ENCODE measurements at regions not wholly inside any gene's neighbourhood (a gene's known extent, or its start where the extent isn't known, plus 50 kb on each side); places are given as distances from the start of the nearest gene placed in this dataset.

GRCh38 chr4:58247792-58248191 lies 1137.6 kb upstream of the IGFBP7 start:
- no peak for TF ChIP-seq CTCF (IDR thresholded peaks at IDR 0.05; ENCODE audit: insufficient read depth, low read length, poor library complexity, severe bottlenecking)
- Histone ChIP-seq H3K4me3 (replicated peaks; ENCODE audit: low read depth, low read length) (no peak overlapping the region), H3K36me3 (ENCODE audit: control insufficient read depth, insufficient read depth, low read length) (no peaks in the 10 kb centered on the region), H3K27me3 (replicated peaks; ENCODE audit: control insufficient read depth, insufficient read depth, low read length) (no peaks in the 10 kb centered on the region)
- no peak for DNase-seq (ENCODE audit: extremely low read depth, insufficient read length)

- TF ChIP-seq CTCF (IDR thresholded peaks at IDR 0.05; ENCODE audit: insufficient read depth, low read length, poor library complexity, severe bottlenecking): no peak
- H3K36me3 ChIP-seq (ENCODE audit: control insufficient read depth, insufficient read depth, low read length): no peaks in the 10 kb centered on the region
- no peaks in the 10 kb centered on the region for H3K27me3 ChIP-seq (replicated peaks; ENCODE audit: control insufficient read depth, insufficient read depth, low read length)
- H3K4me3 ChIP-seq (replicated peaks; ENCODE audit: low read depth, low read length): no peak overlapping the region
- DNase-seq (ENCODE audit: extremely low read depth, insufficient read length): no peak
Observed at GRCh38 chr4:58225460-58225859, 1115.3 kb upstream of the IGFBP7 start.

GRCh38 chr4:58219179-58219578 lies 1109.0 kb upstream of the IGFBP7 start:
- DNase-seq (ENCODE audit: extremely low read depth, insufficient read length): no peak
- no peak for TF ChIP-seq CTCF (IDR thresholded peaks at IDR 0.05; ENCODE audit: insufficient read depth, low read length, poor library complexity, severe bottlenecking)
- no peaks in the 10 kb centered on the region for H3K27me3 ChIP-seq (replicated peaks; ENCODE audit: control insufficient read depth, insufficient read depth, low read length)
- H3K36me3 ChIP-seq (ENCODE audit: control insufficient read depth, insufficient read depth, low read length): no peaks in the 10 kb centered on the region
- no peak overlapping the region for H3K4me3 ChIP-seq (replicated peaks; ENCODE audit: low read depth, low read length)

- H3K36me3 ChIP-seq (ENCODE audit: control insufficient read depth, insufficient read depth, low read length): no peaks in the 10 kb centered on the region
- no peak for DNase-seq (ENCODE audit: extremely low read depth, insufficient read length)
- H3K4me3 ChIP-seq (replicated peaks; ENCODE audit: low read depth, low read length): no peak overlapping the region
- no peak for TF ChIP-seq CTCF (IDR thresholded peaks at IDR 0.05; ENCODE audit: insufficient read depth, low read length, poor library complexity, severe bottlenecking)
- no peaks in the 10 kb centered on the region for H3K27me3 ChIP-seq (replicated peaks; ENCODE audit: control insufficient read depth, insufficient read depth, low read length)
Observed at GRCh38 chr4:58216461-58216860, 1106.3 kb upstream of the IGFBP7 start.

GRCh38 chr4:58214376-58214775 lies 1104.2 kb upstream of the IGFBP7 start:
- Histone ChIP-seq H3K4me3 (replicated peaks; ENCODE audit: low read depth, low read length) (no peak overlapping the region), H3K27me3 (replicated peaks; ENCODE audit: control insufficient read depth, insufficient read depth, low read length) (no peaks in the 10 kb centered on the region), H3K36me3 (ENCODE audit: control insufficient read depth, insufficient read depth, low read length) (no peaks in the 10 kb centered on the region)
- no peak for TF ChIP-seq CTCF (IDR thresholded peaks at IDR 0.05; ENCODE audit: insufficient read depth, low read length, poor library complexity, severe bottlenecking)
- no peak for DNase-seq (ENCODE audit: extremely low read depth, insufficient read length)

GRCh38 chr4:58209551-58209950 lies 1099.4 kb upstream of the IGFBP7 start:
- Histone ChIP-seq H3K4me3 (replicated peaks; ENCODE audit: low read depth, low read length) (no peak overlapping the region), H3K36me3 (ENCODE audit: control insufficient read depth, insufficient read depth, low read length) (no peaks in the 10 kb centered on the region), H3K27me3 (replicated peaks; ENCODE audit: control insufficient read depth, insufficient read depth, low read length) (no peaks in the 10 kb centered on the region)
- DNase-seq (ENCODE audit: extremely low read depth, insufficient read length): no peak
- TF ChIP-seq CTCF (IDR thresholded peaks at IDR 0.05; ENCODE audit: insufficient read depth, low read length, poor library complexity, severe bottlenecking): no peak

All from GM06990 (cell line).